Upper lobe of left lung (tissue), 6 donors: ENCODE measurements at regions not wholly inside any gene's neighbourhood (a gene's known extent, or its start where the extent isn't known, plus 50 kb on each side); places are given as distances from the start of the nearest gene placed in this dataset.
A peak's percentile ranks its signal among the peaks of the same experiment; 100 is the strongest.

ENCODE experiments used
- ATAC-seq, 2 donors: fragments of 200-7000 bp; cut with Tn5 transposase; one replicate each; pipeline ENCODE4 v1.9.1; 2022; ENCODE audit warnings: mild to moderate bottlenecking in 2 of 2, moderate library complexity in 2 of 2; ENCODE audit not compliant: low FRiP score in 2 of 2
- DNase-seq, 2 donors: peaks; one replicate each; pipeline ENCODE4 v3.0.0-alpha.2; 2019 to 2020
- H3K27ac ChIP-seq, 4 donors: fragments of 200-600 bp; sonication (generic); one replicate each; pipeline ENCODE4 v1.5.1; 2016 to 2019
- H3K27me3 ChIP-seq, 4 donors: fragments of 200-600 bp; sonication (generic); one replicate each; pipeline ENCODE4 v1.5.1; 2017 to 2019
- H3K36me3 ChIP-seq, 4 donors: fragments of 200-600 bp; sonication (generic); one replicate each; pipeline ENCODE4 v1.5.1; 2016 to 2019
- H3K4me1 ChIP-seq, 4 donors: fragments of 200-600 bp; sonication (generic); one replicate each; pipeline ENCODE4 v1.5.1; 2018 to 2019
- H3K4me3 ChIP-seq, 4 donors: fragments of 200-600 bp; sonication (generic); one replicate each; pipeline ENCODE4 v1.5.1; 2017 to 2019; ENCODE audit warnings: mild to moderate bottlenecking in 2 of 4, moderate library complexity in 1 of 4
- H3K9me3 ChIP-seq, 4 donors: fragments of 200-600 bp; sonication (generic); one replicate each; pipeline ENCODE4 v1.5.1; 2018 to 2019
- EP300 ChIP-seq, 4 donors: sonication (generic); formaldehyde crosslinking; IDR thresholded peaks; one replicate each; pipeline ENCODE4 v1.5.1; 2017; ENCODE audit warnings: antibody characterized with exemption in 4 of 4, control low read depth in 2 of 4
- POLR2A ChIP-seq, 4 donors: fragments of 450-650 bp; IDR thresholded peaks; one replicate each; pipeline ENCODE4 v1.5.1; 2016 to 2017; ENCODE audit warnings: antibody characterized with exemption in 4 of 4, mild to moderate bottlenecking in 2 of 4
- POLR2AphosphoS5 ChIP-seq, 2 donors: sonication (generic); formaldehyde crosslinking; IDR thresholded peaks; one replicate each; pipeline ENCODE4 v1.5.1; 2017; ENCODE audit warnings: antibody characterized with exemption in 2 of 2
- WGBS, 2 donors: methylation state at CpG; one replicate each; pipeline ENCODE4 v1.1.5; 2017 to 2018; 5-methylcytosine and 5-hydroxymethylcytosine counted together
- TF ChIP-seq, protein P1 (sequence below), 6 experiments: fragments of 450-650 bp in 4 of 6; fragments of 200-600 bp in 2 of 6; sonication (generic) in 2 of 6; IDR thresholded peaks; one replicate each; pipeline ENCODE4 v1.5.1; 2016 to 2019; ENCODE audit warnings: antibody characterized with exemption in 6 of 6
- donor health status: DM: no; HTN: no; CAD: no; lungs with moderate emphysema.
- donor health status: DM: no; HTN: yes; CAD: no; lungs with severe emphysema.

DNA sequence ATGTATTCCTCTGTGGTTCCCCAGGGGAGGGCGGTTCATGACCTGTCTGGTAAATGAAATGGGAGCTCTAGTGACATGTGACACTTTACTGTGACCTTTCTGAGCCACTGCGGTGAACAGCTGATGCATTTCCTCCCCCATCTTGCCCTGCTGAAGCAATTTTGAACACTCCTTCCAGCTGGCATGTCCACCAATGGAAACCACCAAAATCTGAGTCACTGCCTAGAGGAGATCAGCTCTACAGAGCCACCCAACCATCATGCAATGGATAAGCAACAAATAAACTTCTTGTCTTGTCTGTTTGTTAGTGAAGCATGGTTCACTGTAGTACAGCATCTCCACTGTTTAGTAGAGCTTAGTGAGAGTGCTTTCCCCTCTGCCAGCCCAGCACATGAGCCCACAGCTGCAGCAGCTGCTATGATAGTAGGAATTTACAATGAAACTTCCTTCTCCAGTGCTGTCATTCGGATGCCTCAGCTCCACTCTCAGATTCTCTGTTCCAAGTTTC lies 479.4 kb downstream of the NTRK3 start:
- Histone ChIP-seq H3K4me1 (no peaks in the 10 kb centered on the region), H3K36me3 (no peaks in the 10 kb centered on the region), H3K4me3 (no peak overlapping the region), H3K27ac (no peak overlapping the region), H3K27me3 (no peaks in the 10 kb centered on the region), H3K9me3 (no peaks in the 10 kb centered on the region)
- ATAC-seq (peak in 1 of 2 donors; percentile 19), DNase-seq (no peak)
- TF ChIP-seq, protein P1, sequence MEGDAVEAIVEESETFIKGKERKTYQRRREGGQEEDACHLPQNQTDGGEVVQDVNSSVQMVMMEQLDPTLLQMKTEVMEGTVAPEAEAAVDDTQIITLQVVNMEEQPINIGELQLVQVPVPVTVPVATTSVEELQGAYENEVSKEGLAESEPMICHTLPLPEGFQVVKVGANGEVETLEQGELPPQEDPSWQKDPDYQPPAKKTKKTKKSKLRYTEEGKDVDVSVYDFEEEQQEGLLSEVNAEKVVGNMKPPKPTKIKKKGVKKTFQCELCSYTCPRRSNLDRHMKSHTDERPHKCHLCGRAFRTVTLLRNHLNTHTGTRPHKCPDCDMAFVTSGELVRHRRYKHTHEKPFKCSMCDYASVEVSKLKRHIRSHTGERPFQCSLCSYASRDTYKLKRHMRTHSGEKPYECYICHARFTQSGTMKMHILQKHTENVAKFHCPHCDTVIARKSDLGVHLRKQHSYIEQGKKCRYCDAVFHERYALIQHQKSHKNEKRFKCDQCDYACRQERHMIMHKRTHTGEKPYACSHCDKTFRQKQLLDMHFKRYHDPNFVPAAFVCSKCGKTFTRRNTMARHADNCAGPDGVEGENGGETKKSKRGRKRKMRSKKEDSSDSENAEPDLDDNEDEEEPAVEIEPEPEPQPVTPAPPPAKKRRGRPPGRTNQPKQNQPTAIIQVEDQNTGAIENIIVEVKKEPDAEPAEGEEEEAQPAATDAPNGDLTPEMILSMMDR (IDR thresholded peaks at IDR 0.05): no peak
- TF ChIP-seq POLR2AphosphoS5 (IDR thresholded peaks at IDR 0.05) (peak; percentile 31 to 45), POLR2A (IDR thresholded peaks at IDR 0.05) (no peak), EP300 (IDR thresholded peaks at IDR 0.05) (no peak)
- 60 to 64% methylated on average over 3 of the region's 3 CpGs for WGBS, 2 donors

DNA sequence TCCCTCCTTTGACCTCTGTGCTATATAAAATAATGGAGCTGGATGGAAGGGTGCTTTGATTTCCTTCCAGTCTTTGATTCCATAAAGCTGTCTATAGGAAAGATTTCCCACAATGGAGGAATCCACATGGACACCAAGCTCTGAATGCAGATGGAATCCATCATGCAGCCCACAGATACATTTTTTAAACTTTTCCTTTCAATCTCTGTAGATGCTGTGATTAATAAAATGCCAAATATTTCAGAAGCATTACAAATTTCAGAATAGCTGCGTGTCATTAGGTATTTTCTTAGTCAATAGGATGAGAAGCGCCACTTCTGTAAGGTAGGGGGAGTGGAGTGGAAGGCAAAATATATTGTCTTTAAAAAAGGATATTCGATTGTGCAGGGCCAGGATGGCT lies 489.0 kb downstream of the NTRK3 start:
- TF ChIP-seq EP300 (IDR thresholded peaks at IDR 0.05) (no peak), POLR2A (IDR thresholded peaks at IDR 0.05) (no peak), POLR2AphosphoS5 (IDR thresholded peaks at IDR 0.05) (no peak)
- TF ChIP-seq, protein P1 (IDR thresholded peaks at IDR 0.05): no peak
- Histone ChIP-seq H3K4me1 (peaks cover 3 to 6% (median 3%) of the 10 kb centered on the region in 4 donors), H3K36me3 (no peaks in the 10 kb centered on the region), H3K27ac (no peak overlapping the region), H3K27me3 (no peaks in the 10 kb centered on the region), H3K9me3 (no peaks in the 10 kb centered on the region), H3K4me3 (no peak overlapping the region)
- WGBS, 2 donors: 88 to 96% methylated on average over 3 of the region's 3 CpGs
- DNase-seq (no peak), ATAC-seq (no peak)

DNA sequence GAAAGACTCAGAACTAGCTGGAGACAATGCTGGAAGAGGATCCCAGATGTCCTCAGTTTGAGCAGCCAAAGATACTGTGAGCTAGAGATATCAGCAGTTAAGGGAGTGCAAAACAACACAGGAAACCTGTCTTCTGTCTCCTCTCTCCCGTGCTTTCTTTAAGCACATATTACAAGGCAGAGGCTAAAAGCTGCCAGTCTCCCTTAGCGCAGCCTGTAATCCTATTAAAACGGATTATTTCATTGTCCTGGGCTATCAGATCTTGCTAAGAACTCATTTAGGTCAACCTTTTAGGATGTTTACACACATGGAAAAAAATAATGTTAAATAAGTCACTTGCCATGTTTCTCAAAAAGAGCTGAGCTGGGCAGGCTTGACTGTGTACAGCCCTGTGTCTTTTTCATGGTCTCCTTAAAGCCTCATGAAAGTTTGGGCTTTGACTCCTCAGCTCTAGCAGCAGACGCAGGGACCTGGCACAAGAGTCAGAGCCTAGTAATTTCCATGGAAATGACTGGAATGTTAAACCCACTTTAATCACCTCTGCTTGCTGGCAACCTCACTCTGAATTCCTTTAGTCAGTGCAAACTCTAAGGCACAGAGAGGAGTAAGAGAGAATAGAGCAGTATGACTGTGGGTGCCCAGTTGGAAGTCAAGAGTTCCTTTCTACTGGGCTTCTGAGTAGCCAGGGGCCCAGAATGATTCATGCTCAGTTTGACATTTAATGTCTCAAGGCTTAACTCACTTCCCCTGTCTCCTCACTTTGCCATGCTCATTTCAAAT lies 491.9 kb downstream of the NTRK3 start:
- 74 to 76% methylated on average over 4 of the region's 4 CpGs for WGBS, 2 donors
- DNase-seq (no peak), ATAC-seq (no peak)
- H3K27ac ChIP-seq: no peak overlapping the region
- H3K27me3 ChIP-seq: no peaks in the 10 kb centered on the region
- no peak overlapping the region for H3K4me3 ChIP-seq
- no peaks in the 10 kb centered on the region for H3K9me3 ChIP-seq
- H3K36me3 ChIP-seq: no peaks in the 10 kb centered on the region
- TF ChIP-seq POLR2A (IDR thresholded peaks at IDR 0.05) (no peak), EP300 (IDR thresholded peaks at IDR 0.05) (no peak), POLR2AphosphoS5 (IDR thresholded peaks at IDR 0.05) (no peak)
- TF ChIP-seq, protein P1 (IDR thresholded peaks at IDR 0.05): no peak
- H3K4me1 ChIP-seq: peaks cover 14 to 23% (median 16%) of the 10 kb centered on the region in 4 donors

DNA sequence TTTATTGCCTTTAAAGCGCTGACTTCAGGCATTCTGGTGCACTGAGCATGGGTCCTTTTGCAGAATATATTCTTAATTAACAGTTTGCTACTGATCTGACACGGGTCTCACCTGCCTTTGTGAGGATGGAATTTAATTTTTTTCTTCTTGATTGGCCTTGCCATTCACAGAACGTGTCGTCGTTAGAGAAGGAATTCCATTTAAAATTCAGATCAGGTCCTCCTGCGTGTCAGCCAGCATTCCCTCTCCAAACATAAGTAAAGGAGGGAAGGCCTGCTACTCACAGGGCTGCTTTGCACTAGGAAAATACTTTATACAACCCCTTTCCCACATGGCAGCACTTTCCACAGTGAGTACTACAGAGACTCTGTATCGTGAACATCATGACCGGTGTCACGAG lies 492.7 kb downstream of the NTRK3 start:
- TF ChIP-seq EP300 (IDR thresholded peaks at IDR 0.05): no peak
- TF ChIP-seq, protein P1 (IDR thresholded peaks at IDR 0.05): no peak
- Histone ChIP-seq H3K9me3 (no peaks in the 10 kb centered on the region), H3K27me3 (no peaks in the 10 kb centered on the region), H3K27ac (no peak overlapping the region), H3K4me1 (peaks cover 17 to 31% (median 20%) of the 10 kb centered on the region in 4 donors), H3K4me3 (no peak overlapping the region), H3K36me3 (no peaks in the 10 kb centered on the region)
- ATAC-seq: no peak
- no peak for DNase-seq
- 92% methylated on average over 9 of the region's 9 CpGs for WGBS, 2 donors
